H1 (cell line): ENCODE measurements at regions not wholly inside any gene's neighbourhood (a gene's known extent, or its start where the extent isn't known, plus 50 kb on each side); places are given as distances from the start of the nearest gene placed in this dataset.

Source experiments
- CTCF ChIA-PET: fragments of 300-600 bp; sonication (Branson Sonifier 250); formaldehyde crosslinking; loops from one replicate; lab custom pipeline; 2021; ENCODE audit not compliant: partially characterized antibody; lab: Charles Lee
- POLR2A ChIA-PET: fragments of 300-600 bp; sonication (Branson Sonifier 250); formaldehyde crosslinking; loops from one replicate; lab custom pipeline; 2021; ENCODE audit warnings: inconsistent platforms; ENCODE audit not compliant: partially characterized antibody; lab: Charles Lee
- DNase-seq, 2 experiments: peaks; one replicate each; pipeline versions ENCODE4 v3.0.0 to v3.0.0-alpha.2; 2010 to 2022; ENCODE audit warnings: low spot score in 2 of 2, low read depth in 1 of 2, mixed read lengths in 1 of 2
- FAIRE-seq: peaks from 2 replicates; lab custom pipeline; 2011; peaks lifted over from hg19 to GRCh38; lab: Jason Lieb, UNC
- H2AFZ ChIP-seq: 2 replicates; pipeline ENCODE4 v1.8.1; 2012; ENCODE audit warnings: low read length, inconsistent platforms
- H2AK5ac ChIP-seq: 2 replicates; pipeline ENCODE4 v1.6.1; 2013; ENCODE audit warnings: low read depth, low read length
- H2BK120ac ChIP-seq: replicated peaks from 2 replicates; pipeline ENCODE3; 2013; ENCODE audit warnings: low read depth, low read length, inconsistent platforms
- H2BK12ac ChIP-seq: 2 replicates; pipeline ENCODE4 v1.6.1; 2013; ENCODE audit warnings: low read depth, low read length
- H2BK15ac ChIP-seq: 2 replicates; pipeline ENCODE4 v1.6.1; 2013; ENCODE audit warnings: low read length
- H2BK20ac ChIP-seq: 2 replicates; pipeline ENCODE4 v1.6.1; 2013; ENCODE audit warnings: low read length
- H2BK5ac ChIP-seq: 2 replicates; pipeline ENCODE4 v1.6.1; 2013; ENCODE audit warnings: low read depth, low read length
- H3K14ac ChIP-seq: 2 replicates; pipeline ENCODE4 v1.6.1; 2013; ENCODE audit warnings: inconsistent platforms; ENCODE audit not compliant: insufficient read length
- H3K18ac ChIP-seq: 2 replicates; pipeline ENCODE4 v1.6.1; 2013; ENCODE audit warnings: low read length; ENCODE audit errors: extremely low read depth
- H3K23ac ChIP-seq: 2 replicates; pipeline ENCODE4 v1.6.1; 2013; ENCODE audit warnings: inconsistent platforms; ENCODE audit not compliant: insufficient read length
- H3K23me2 ChIP-seq: 2 replicates; pipeline ENCODE4 v1.6.1; 2013; ENCODE audit warnings: low read depth, low read length
- H3K27ac ChIP-seq: 2 replicates; pipeline ENCODE4 v1.6.1; 2011; ENCODE audit warnings: low read depth, low read length, inconsistent platforms
- H3K27me3 ChIP-seq, 4 experiments: replicated peaks in 1 of 4; 1 replicate in 1 of 4; 2 replicates in 3 of 4; pipeline versions ENCODE4 v1.6.1 to v1.8.1; 2011 to 2013; ENCODE audit warnings: low read length in 3 of 4, mild to moderate bottlenecking in 3 of 4, inconsistent platforms in 2 of 4, mixed read lengths in 2 of 4, moderate library complexity in 1 of 4; ENCODE audit not compliant: control insufficient read depth in 3 of 4, insufficient read depth in 3 of 4; ENCODE audit errors: extremely low read depth in 1 of 4
- H3K36me3 ChIP-seq, 4 experiments: 2 replicates each; pipeline versions ENCODE4 v1.6.1 to v1.8.1; 2011 to 2013; ENCODE audit warnings: mild to moderate bottlenecking in 4 of 4, low read length in 3 of 4, moderate library complexity in 2 of 4, control low read depth in 1 of 4, inconsistent platforms in 1 of 4; ENCODE audit not compliant: insufficient read depth in 4 of 4, control insufficient read depth in 2 of 4
- H3K4ac ChIP-seq: replicated peaks from 2 replicates; pipeline ENCODE3; 2013; ENCODE audit warnings: low read length, low read depth, mixed read lengths, inconsistent platforms; ENCODE audit not compliant: insufficient read length
- H3K4me1 ChIP-seq, 4 experiments: replicated peaks in 1 of 4; 1 replicate in 1 of 4; 2 replicates in 3 of 4; pipeline versions ENCODE4 v1.6.1 to v1.8.1; 2011 to 2013; ENCODE audit warnings: low read length in 3 of 4, inconsistent platforms in 2 of 4, mixed read lengths in 1 of 4; ENCODE audit not compliant: insufficient read depth in 4 of 4, control insufficient read depth in 3 of 4
- H3K4me2 ChIP-seq, 2 experiments: 2 replicates each; pipeline versions ENCODE4 v1.6.1 to v1.8.1; 2011 to 2013; ENCODE audit warnings: low read depth in 2 of 2, low read length in 2 of 2, control low read depth in 1 of 2, inconsistent platforms in 1 of 2, mild to moderate bottlenecking in 1 of 2; ENCODE audit not compliant: insufficient read depth in 1 of 2
- H3K4me3 ChIP-seq, 4 experiments: fragments of 200-600, 300-600 bp in 1 of 4; sonication (generic), shearing (Covaris generic), sonication (Bioruptor Twin) in 1 of 4; 2 replicates each; pipeline versions ENCODE4 v1.5.1 to v1.8.1; 2011 to 2016; ENCODE audit warnings: low read length in 4 of 4, low read depth in 3 of 4, control low read depth in 2 of 4, inconsistent platforms in 2 of 4, mild to moderate bottlenecking in 2 of 4, mixed read lengths in 1 of 4, moderate library complexity in 1 of 4; ENCODE audit not compliant: insufficient read depth in 2 of 4; ENCODE audit errors: extremely low read depth in 1 of 4
- H3K56ac ChIP-seq: replicated peaks from 2 replicates; pipeline ENCODE3; 2013; ENCODE audit warnings: low read depth, mild to moderate bottlenecking, mixed read lengths, low read length, inconsistent platforms; ENCODE audit not compliant: insufficient read length
- H3K79me1 ChIP-seq: 2 replicates; pipeline ENCODE4 v1.6.1; 2013; ENCODE audit warnings: low read depth, low read length, control low read depth
- H3K79me2 ChIP-seq, 2 experiments: 2 replicates each; pipeline versions ENCODE4 v1.6.1 to v1.8.1; 2012 to 2013; ENCODE audit warnings: low read length in 2 of 2, mild to moderate bottlenecking in 2 of 2, inconsistent platforms in 1 of 2; ENCODE audit not compliant: insufficient read depth in 2 of 2, control insufficient read depth in 1 of 2
- H3K9ac ChIP-seq, 4 experiments: replicated peaks in 1 of 4; 1 replicate in 1 of 4; 2 replicates in 3 of 4; pipeline versions ENCODE4 v1.6.1 to v1.8.1; 2011 to 2013; ENCODE audit warnings: low read depth in 3 of 4, low read length in 3 of 4, control low read depth in 2 of 4, mild to moderate bottlenecking in 2 of 4, moderate library complexity in 2 of 4, inconsistent platforms in 1 of 4; ENCODE audit errors: extremely low read depth in 1 of 4
- H3K9me3 ChIP-seq, 2 experiments: 2 replicates each; pipeline versions ENCODE4 v1.6.1 to v1.8.1; 2012 to 2013; ENCODE audit warnings: mild to moderate bottlenecking in 2 of 2, moderate library complexity in 2 of 2, control low read depth in 1 of 2, inconsistent platforms in 1 of 2, low read depth in 1 of 2, low read length in 1 of 2, mixed read lengths in 1 of 2; ENCODE audit not compliant: insufficient read depth in 2 of 2
- H4K20me1 ChIP-seq, 2 experiments: replicated peaks in 1 of 2; 2 replicates each; pipeline versions ENCODE3 to v1.8.1; 2011 to 2013; ENCODE audit warnings: inconsistent platforms in 2 of 2, low read length in 2 of 2, mild to moderate bottlenecking in 1 of 2; ENCODE audit not compliant: insufficient read depth in 2 of 2, control insufficient read depth in 1 of 2
- H4K5ac ChIP-seq: 2 replicates; pipeline ENCODE4 v1.6.1; 2013; ENCODE audit warnings: low read length, low read depth, mixed read lengths, inconsistent platforms; ENCODE audit not compliant: insufficient read length
- H4K8ac ChIP-seq: 2 replicates; pipeline ENCODE4 v1.8.0; 2013; ENCODE audit warnings: mild to moderate bottlenecking, moderate library complexity, low read length, inconsistent platforms; ENCODE audit not compliant: insufficient read depth; ENCODE audit errors: extremely low read depth
- H4K91ac ChIP-seq: replicated peaks from 2 replicates; pipeline ENCODE3; 2013; ENCODE audit warnings: low read length, mixed read lengths, inconsistent platforms; ENCODE audit not compliant: insufficient read length
- ATF3 ChIP-seq: IDR thresholded peaks from 2 replicates; pipeline ENCODE4 v1.6.1; 2011; ENCODE audit warnings: low read depth, mild to moderate bottlenecking, low read length; ENCODE audit not compliant: insufficient read depth
- CHD2 ChIP-seq: IDR thresholded peaks from 2 replicates; pipeline ENCODE4 v1.6.1; 2012; ENCODE audit warnings: low read length, improper control_type of control experiment
- CREB1 ChIP-seq: IDR thresholded peaks from 2 replicates; pipeline ENCODE4 v1.6.1; 2012; ENCODE audit warnings: inconsistent platforms
- CTBP2 ChIP-seq: IDR thresholded peaks from 2 replicates; pipeline ENCODE4 v1.7.0; 2011; ENCODE audit warnings: borderline replicate concordance, mild to moderate bottlenecking, moderate library complexity, mixed read lengths, low read length; ENCODE audit not compliant: insufficient read depth, insufficient read length
- FOSL1 ChIP-seq: IDR thresholded peaks from 2 replicates; pipeline ENCODE4 v1.6.1; 2011; ENCODE audit warnings: mild to moderate bottlenecking, low read depth, low read length, moderate library complexity; ENCODE audit not compliant: insufficient read depth
- PHF8 ChIP-seq: fragments of 200-600 bp; sonication (generic); conservative IDR thresholded peaks from 2 replicates; pipeline ENCODE4 v1.7.1; 2012; ENCODE audit warnings: low read depth, mild to moderate bottlenecking, inconsistent platforms, low read length, moderate library complexity
- SP1 ChIP-seq: IDR thresholded peaks from 2 replicates; pipeline ENCODE4 v1.6.1; 2011; ENCODE audit warnings: low read depth, low read length
- SP2 ChIP-seq: IDR thresholded peaks from 2 replicates; pipeline ENCODE4 v1.6.1; 2012; ENCODE audit warnings: mild to moderate bottlenecking, low read length, inconsistent platforms
- TAF1 ChIP-seq: IDR thresholded peaks from 2 replicates; pipeline ENCODE4 v1.6.1; 2011; ENCODE audit warnings: mild to moderate bottlenecking, low read depth, low read length
- ZNF274 ChIP-seq: IDR thresholded peaks from 2 replicates; pipeline ENCODE4 v1.7.0; 2012; ENCODE audit warnings: low read length, borderline replicate concordance; ENCODE audit errors: extremely low read depth
- WGBS, 2 experiments: shearing (Covaris generic) in 1 of 2; methylation state at CpG; one replicate each; pipeline versions ENCODE4 v1.1.6 to v1.1.7; 2013 to 2015; ENCODE audit warnings: low lambda C conversion rate in 2 of 2, mixed read lengths in 2 of 2, inconsistent platforms in 1 of 2, low coverage in 1 of 2, missing lambda C conversion rate in 1 of 2; ENCODE audit not compliant: insufficient replicate concordance in 2 of 2, insufficient coverage in 1 of 2, insufficient read length in 1 of 2; ENCODE audit errors: extremely low coverage in 1 of 2, missing lambda C conversion rate in 1 of 2; 5-methylcytosine and 5-hydroxymethylcytosine counted together

- peaks cover 0 to 5% (median 1%) of the 10 kb centered on the region in 4 experiments; a peak in 3 of 8 replicates for H3K36me3 ChIP-seq
- H3K4me2 ChIP-seq: no peak overlapping the region
- H4K20me1 ChIP-seq: peaks cover 7 to 15% of the 10 kb centered on the region in 2 experiments
- H3K23me2 ChIP-seq: no peaks in the 10 kb centered on the region
- H4K5ac ChIP-seq: no peak overlapping the region
- peaks cover 0 to 14% of the 10 kb centered on the region in 2 experiments; a peak in 1 of 4 replicates for H3K79me2 ChIP-seq
- H3K23ac ChIP-seq: no peak overlapping the region
- H3K27me3 ChIP-seq: no peaks in the 10 kb centered on the region
- 0 out of 2 replicates have a peak overlapping the region, but pooled peaks have one; percentile 44 for H2BK5ac ChIP-seq
- FAIRE-seq (no peak), DNase-seq (no peak)
- H3K18ac ChIP-seq: no peak overlapping the region
- no peak overlapping the region for H2AFZ ChIP-seq
- H2BK15ac ChIP-seq: no peak overlapping the region
- no peak overlapping the region for H3K56ac ChIP-seq
- peaks cover 0 to 18% (median 9%) of the 10 kb centered on the region in 4 experiments; a peak in 6 of 7 replicates for H3K4me1 ChIP-seq
- no peak overlapping the region for H3K4ac ChIP-seq
- H2BK120ac ChIP-seq: no peak overlapping the region
- H2BK12ac ChIP-seq: no peak overlapping the region
- no peak overlapping the region for H3K14ac ChIP-seq
- H4K91ac ChIP-seq: no peak overlapping the region
- no peak overlapping the region for H3K27ac ChIP-seq
- H4K8ac ChIP-seq: no peak overlapping the region; the same call in 1 of the 2 replicates
- POLR2A ChIA-PET: interaction anchor here (0.7 to 1.4 kb wide), 5 partner anchors 10 to 51 kb away, joined by 3 to 5 read pairs (median 3); no protein-coding TSS in a partner anchor
- no peak overlapping the region for H2AK5ac ChIP-seq
- 0 out of 7 replicates have a peak overlapping the region, but pooled peaks of 1 of the 4 experiments have one; percentile 8 for H3K9ac ChIP-seq
- 84% methylated on average over 23 of the region's 25 CpGs; no CpG with 5 or more reads in 1 of the 2 experiments for WGBS, 2 experiments
- no peak overlapping the region for H3K4me3 ChIP-seq
- TF ChIP-seq CTBP2: no peak
- TF ChIP-seq CHD2: no peak
- TF ChIP-seq TAF1: no peak
- TF ChIP-seq SP1: no peak
- no peak for TF ChIP-seq PHF8
- no peak for TF ChIP-seq ZNF274
- no peak for TF ChIP-seq CREB1
- no peak for TF ChIP-seq ATF3
- no peak for TF ChIP-seq SP2
- no peak for TF ChIP-seq FOSL1
- CTCF ChIA-PET: interaction anchor here (0.6 to 1.9 kb wide), 5 partner anchors 13 to 1181 kb away, joined by 3 to 16 read pairs (median 3); no protein-coding TSS in a partner anchor
- H2BK20ac ChIP-seq: no peak overlapping the region
- H3K9me3 ChIP-seq: no peaks in the 10 kb centered on the region
- peaks cover 13% of the 10 kb centered on the region; the same call in 1 of the 2 replicates for H3K79me1 ChIP-seq
Measured at GRCh38 chr12:124411281-124411878, 116.5 kb downstream of the RFLNA start.
